Type B pancreatic cell (in vitro differentiated cells): ENCODE measurements at regions not wholly inside any gene's neighbourhood (a gene's known extent, or its start where the extent isn't known, plus 50 kb on each side); places are given as distances from the start of the nearest gene placed in this dataset.

Source experiments
- DNase-seq: peaks from one replicate; pipeline ENCODE4 v3.0.0; 2021; ENCODE audit warnings: mixed read lengths; ENCODE audit not compliant: unreplicated experiment; ENCODE audit errors: extremely low spot score
- H3K27ac Mint-ChIP-seq: 2 replicates; pipeline ENCODE4 v1.8.0; 2021; ENCODE audit warnings: mild to moderate bottlenecking, mixed read lengths
- H3K27me3 Mint-ChIP-seq: 2 replicates; pipeline ENCODE4 v1.8.0; 2021; ENCODE audit warnings: mixed read lengths
- H3K36me3 Mint-ChIP-seq: 2 replicates; pipeline ENCODE4 v1.8.0; 2021; ENCODE audit warnings: mixed read lengths
- H3K4me1 Mint-ChIP-seq: one replicate; pipeline ENCODE4 v1.8.0; 2021; ENCODE audit warnings: mixed read lengths; ENCODE audit not compliant: unreplicated experiment
- H3K4me3 Mint-ChIP-seq: 2 replicates; pipeline ENCODE4 v1.8.0; 2021; ENCODE audit warnings: mild to moderate bottlenecking, mixed read lengths
- H3K9me3 Mint-ChIP-seq: 2 replicates; pipeline ENCODE4 v1.8.0; 2021; ENCODE audit warnings: mixed read lengths
- CTCF ChIP-seq: fragments of 200-600 bp; sonication (generic); conservative IDR thresholded peaks from 2 replicates; pipeline ENCODE4 v1.5.0; 2021; ENCODE audit warnings: antibody characterized with exemption, mild to moderate bottlenecking

GRCh38 chr2:120516679-120517314, 170.9 kb downstream of the INHBB start:
- no peak overlapping the region for H3K27ac Mint-ChIP-seq
- peaks cover 24% of the 10 kb centered on the region for H3K4me1 Mint-ChIP-seq
- H3K36me3 Mint-ChIP-seq, result no peaks in the 10 kb centered on the region
- no peak overlapping the region for H3K4me3 Mint-ChIP-seq
- no peak for TF ChIP-seq CTCF
- DNase-seq, result no peak
- H3K27me3 Mint-ChIP-seq, result peaks cover 20% of the 10 kb centered on the region
- H3K9me3 Mint-ChIP-seq, result no peaks in the 10 kb centered on the region

- H3K4me3 Mint-ChIP-seq, result no peak overlapping the region
- no peak for TF ChIP-seq CTCF
- H3K4me1 Mint-ChIP-seq, result peaks cover 28% of the 10 kb centered on the region
- peaks cover 24% of the 10 kb centered on the region for H3K27me3 Mint-ChIP-seq
- no peaks in the 10 kb centered on the region for H3K9me3 Mint-ChIP-seq
- H3K27ac Mint-ChIP-seq, result no peak overlapping the region
- no peaks in the 10 kb centered on the region for H3K36me3 Mint-ChIP-seq
- DNase-seq, result no peak
Measured at GRCh38 chr2:120517751-120518469, 172.0 kb downstream of the INHBB start.

GRCh38 chr2:120518819-120519218, 172.9 kb downstream of the INHBB start:
- H3K27me3 Mint-ChIP-seq, result peaks cover 31% of the 10 kb centered on the region
- H3K36me3 Mint-ChIP-seq, result no peaks in the 10 kb centered on the region
- no peak overlapping the region for H3K4me3 Mint-ChIP-seq
- H3K9me3 Mint-ChIP-seq, result no peaks in the 10 kb centered on the region
- DNase-seq, result no peak
- no peak overlapping the region for H3K27ac Mint-ChIP-seq
- H3K4me1 Mint-ChIP-seq, result peaks cover 31% of the 10 kb centered on the region
- no peak for TF ChIP-seq CTCF

GRCh38 chr2:120519469-120519868, 173.5 kb downstream of the INHBB start:
- H3K9me3 Mint-ChIP-seq, result no peaks in the 10 kb centered on the region
- peaks cover 32% of the 10 kb centered on the region for H3K27me3 Mint-ChIP-seq
- H3K4me1 Mint-ChIP-seq, result peaks cover 27% of the 10 kb centered on the region
- H3K36me3 Mint-ChIP-seq, result no peaks in the 10 kb centered on the region
- no peak for TF ChIP-seq CTCF
- no peak overlapping the region for H3K27ac Mint-ChIP-seq
- DNase-seq, result no peak
- no peak overlapping the region for H3K4me3 Mint-ChIP-seq

GRCh38 chr2:120520454-120520853, 174.5 kb downstream of the INHBB start:
- no peak for DNase-seq
- no peak overlapping the region for H3K27ac Mint-ChIP-seq
- peaks cover 35% of the 10 kb centered on the region for H3K4me1 Mint-ChIP-seq
- H3K27me3 Mint-ChIP-seq, result peaks cover 32% of the 10 kb centered on the region
- H3K36me3 Mint-ChIP-seq, result no peaks in the 10 kb centered on the region
- no peaks in the 10 kb centered on the region for H3K9me3 Mint-ChIP-seq
- H3K4me3 Mint-ChIP-seq, result no peak overlapping the region
- TF ChIP-seq CTCF, result no peak
